ENCODE measurements at regions not wholly inside any gene's neighbourhood (a gene's known extent, or its start where the extent isn't known, plus 50 kb on each side); places are given as distances from the start of the nearest gene placed in this dataset.

DNA sequence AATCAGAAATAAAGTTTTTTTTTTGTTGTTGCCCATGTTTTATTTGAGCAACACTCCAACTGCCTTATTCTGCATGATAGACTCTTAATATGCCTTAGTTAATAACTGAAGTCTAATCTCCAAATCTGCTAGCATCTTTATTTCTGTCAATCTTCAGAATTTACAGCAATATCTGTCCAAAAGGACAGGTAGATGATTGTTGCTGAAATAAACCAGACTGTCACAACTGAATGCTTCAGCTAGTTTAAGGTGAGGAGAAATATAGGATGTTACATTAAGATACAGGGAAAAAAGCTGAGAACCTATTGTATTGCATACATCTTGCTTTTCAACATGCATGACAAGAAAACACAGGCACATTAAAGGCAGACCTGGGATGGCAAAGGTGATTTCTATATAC, 204.3 kb downstream of the SLITRK1 start:
- TF ChIP-seq EZH2 (IDR thresholded peaks at IDR 0.05; ENCODE audit: low read length, unreplicated experiment) (no peak), EZH2phosphoT487 (IDR thresholded peaks at IDR 0.05; ENCODE audit: borderline replicate concordance, low read length) (no peak)
- TF ChIP-seq, protein P1, sequence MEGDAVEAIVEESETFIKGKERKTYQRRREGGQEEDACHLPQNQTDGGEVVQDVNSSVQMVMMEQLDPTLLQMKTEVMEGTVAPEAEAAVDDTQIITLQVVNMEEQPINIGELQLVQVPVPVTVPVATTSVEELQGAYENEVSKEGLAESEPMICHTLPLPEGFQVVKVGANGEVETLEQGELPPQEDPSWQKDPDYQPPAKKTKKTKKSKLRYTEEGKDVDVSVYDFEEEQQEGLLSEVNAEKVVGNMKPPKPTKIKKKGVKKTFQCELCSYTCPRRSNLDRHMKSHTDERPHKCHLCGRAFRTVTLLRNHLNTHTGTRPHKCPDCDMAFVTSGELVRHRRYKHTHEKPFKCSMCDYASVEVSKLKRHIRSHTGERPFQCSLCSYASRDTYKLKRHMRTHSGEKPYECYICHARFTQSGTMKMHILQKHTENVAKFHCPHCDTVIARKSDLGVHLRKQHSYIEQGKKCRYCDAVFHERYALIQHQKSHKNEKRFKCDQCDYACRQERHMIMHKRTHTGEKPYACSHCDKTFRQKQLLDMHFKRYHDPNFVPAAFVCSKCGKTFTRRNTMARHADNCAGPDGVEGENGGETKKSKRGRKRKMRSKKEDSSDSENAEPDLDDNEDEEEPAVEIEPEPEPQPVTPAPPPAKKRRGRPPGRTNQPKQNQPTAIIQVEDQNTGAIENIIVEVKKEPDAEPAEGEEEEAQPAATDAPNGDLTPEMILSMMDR (conservative IDR thresholded peaks at IDR 0.05; ENCODE audit: low read depth, low read length), result no peak
- H3F3A ChIP-seq (ENCODE audit: low read length, unreplicated experiment), result no peaks in the 10 kb centered on the region
- H3K4me2 ChIP-seq (ENCODE audit: low read length), result no peak overlapping the region
- H4K20me1 ChIP-seq (ENCODE audit: low read length), result no peaks in the 10 kb centered on the region
- no peak overlapping the region for H3K27ac ChIP-seq (ENCODE audit: low read length)
- H3K9ac ChIP-seq (ENCODE audit: low read length), result no peak overlapping the region
- DNase-seq (no peak), ATAC-seq (no peak)
- intact Hi-C loops (cut with micrococcal nuclease), result no loop called here
- H2AFZ ChIP-seq (ENCODE audit: low read length), result no peak overlapping the region
- H3K36me3 ChIP-seq (ENCODE audit: low read depth, low read length), result no peaks in the 10 kb centered on the region
- H3K79me2 ChIP-seq (ENCODE audit: low read length), result no peaks in the 10 kb centered on the region
- H3K9me2 ChIP-seq (replicated peaks; ENCODE audit: low read length), result no peaks in the 10 kb centered on the region
- H3K4me3 ChIP-seq (ENCODE audit: low read length), result no peak overlapping the region
- CTCF ChIA-PET, result no interaction called here
- H3K27me3 ChIP-seq (ENCODE audit: low read length), result no peaks in the 10 kb centered on the region
- POLR2A ChIA-PET (ENCODE audit: unreplicated experiment), result no interaction called here
- no TSS peak for BruUV-seq (replicated peaks)
- no peaks in the 10 kb centered on the region for H3K4me1 ChIP-seq (ENCODE audit: insufficient read depth, low read length)
- H3K9me3 ChIP-seq (ENCODE audit: low read length), result no peaks in the 10 kb centered on the region

DNA sequence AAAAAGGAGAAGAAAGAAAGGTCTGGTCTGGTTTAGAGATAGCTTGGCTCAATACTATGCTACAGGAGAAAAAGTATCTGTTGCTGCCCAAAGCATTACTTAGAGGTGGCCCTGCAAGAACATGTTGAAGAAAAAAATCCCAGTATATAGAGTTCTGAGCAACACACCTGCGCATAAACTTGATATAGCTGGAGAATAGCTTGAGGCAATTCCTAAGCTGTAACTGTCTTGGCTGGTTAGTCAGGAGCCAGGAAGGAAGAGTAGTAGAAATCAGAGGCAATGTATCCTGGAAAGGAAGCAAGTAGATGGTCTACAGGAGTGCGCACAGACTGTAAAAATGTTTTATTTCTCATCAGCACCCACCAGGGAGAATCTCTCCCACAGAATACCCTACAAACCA, 209.7 kb downstream of the SLITRK1 start:
- Histone ChIP-seq H3K27me3 (ENCODE audit: low read length) (no peaks in the 10 kb centered on the region), H3K4me2 (ENCODE audit: low read length) (no peak overlapping the region), H3K36me3 (ENCODE audit: low read depth, low read length) (no peaks in the 10 kb centered on the region), H3K9me2 (replicated peaks; ENCODE audit: low read length) (no peaks in the 10 kb centered on the region), H3F3A (ENCODE audit: low read length, unreplicated experiment) (no peaks in the 10 kb centered on the region), H3K4me1 (ENCODE audit: insufficient read depth, low read length) (no peaks in the 10 kb centered on the region), H3K4me3 (ENCODE audit: low read length) (no peak overlapping the region), H4K20me1 (ENCODE audit: low read length) (no peaks in the 10 kb centered on the region), H3K79me2 (ENCODE audit: low read length) (no peaks in the 10 kb centered on the region), H3K9me3 (ENCODE audit: low read length) (no peaks in the 10 kb centered on the region), H3K27ac (ENCODE audit: low read length) (no peak overlapping the region), H3K9ac (ENCODE audit: low read length) (no peak overlapping the region), H2AFZ (ENCODE audit: low read length) (no peak overlapping the region)
- no peak for DNase-seq
- intact Hi-C loops (cut with micrococcal nuclease), result no loop called here
- BruUV-seq (replicated peaks), result no TSS peak
- TF ChIP-seq EZH2 (IDR thresholded peaks at IDR 0.05; ENCODE audit: low read length, unreplicated experiment) (no peak), EZH2phosphoT487 (IDR thresholded peaks at IDR 0.05; ENCODE audit: borderline replicate concordance, low read length) (no peak)
- TF ChIP-seq, protein P1 (conservative IDR thresholded peaks at IDR 0.05; ENCODE audit: low read depth, low read length), result no peak
- POLR2A ChIA-PET (ENCODE audit: unreplicated experiment), result no interaction called here
- CTCF ChIA-PET, result no interaction called here
- no peak for ATAC-seq

DNA sequence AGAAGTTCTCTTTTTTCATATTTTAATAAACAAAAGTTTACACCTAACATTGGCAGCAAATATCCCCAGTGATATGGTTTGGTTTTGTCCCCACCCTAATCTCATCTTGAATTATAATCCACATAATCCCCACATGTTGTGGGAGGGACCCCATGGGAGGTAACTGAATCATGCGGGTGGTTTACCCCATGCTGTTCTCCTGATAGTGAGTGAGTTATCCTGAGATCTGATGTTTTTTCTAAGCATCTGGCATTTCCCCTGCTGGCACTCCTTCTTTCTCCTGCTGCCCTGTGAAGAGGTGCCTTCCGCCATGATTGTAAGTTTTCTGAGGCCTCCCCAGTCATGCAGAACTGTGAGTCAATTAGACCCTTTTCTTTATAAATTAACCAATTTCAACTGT, 214.7 kb downstream of the SLITRK1 start:
- no peaks in the 10 kb centered on the region for H3F3A ChIP-seq (ENCODE audit: low read length, unreplicated experiment)
- H4K20me1 ChIP-seq (ENCODE audit: low read length), result no peaks in the 10 kb centered on the region
- no peak overlapping the region for H3K9ac ChIP-seq (ENCODE audit: low read length)
- TF ChIP-seq EZH2 (IDR thresholded peaks at IDR 0.05; ENCODE audit: low read length, unreplicated experiment) (no peak), EZH2phosphoT487 (IDR thresholded peaks at IDR 0.05; ENCODE audit: borderline replicate concordance, low read length) (no peak)
- TF ChIP-seq, protein P1 (conservative IDR thresholded peaks at IDR 0.05; ENCODE audit: low read depth, low read length), result no peak
- H3K4me1 ChIP-seq (ENCODE audit: insufficient read depth, low read length), result no peaks in the 10 kb centered on the region
- H3K27me3 ChIP-seq (ENCODE audit: low read length), result no peaks in the 10 kb centered on the region
- H3K9me3 ChIP-seq (ENCODE audit: low read length), result no peaks in the 10 kb centered on the region
- DNase-seq (no peak), ATAC-seq (no peak)
- ChIA-PET CTCF (no interaction called here), POLR2A (ENCODE audit: unreplicated experiment) (no interaction called here)
- H3K9me2 ChIP-seq (replicated peaks; ENCODE audit: low read length), result no peaks in the 10 kb centered on the region
- H3K27ac ChIP-seq (ENCODE audit: low read length), result no peak overlapping the region
- no peaks in the 10 kb centered on the region for H3K36me3 ChIP-seq (ENCODE audit: low read depth, low read length)
- no peak overlapping the region for H3K4me3 ChIP-seq (ENCODE audit: low read length)
- H3K79me2 ChIP-seq (ENCODE audit: low read length), result no peaks in the 10 kb centered on the region
- no TSS peak for BruUV-seq (replicated peaks)
- intact Hi-C loops (cut with micrococcal nuclease), result no loop called here
- no peak overlapping the region for H2AFZ ChIP-seq (ENCODE audit: low read length)
- H3K4me2 ChIP-seq (ENCODE audit: low read length), result no peak overlapping the region
